HepG2 (cell line): ENCODE measurements at regions not wholly inside any gene's neighbourhood (a gene's known extent, or its start where the extent isn't known, plus 50 kb on each side); places are given as distances from the start of the nearest gene placed in this dataset.

ENCODE experiments used
- ATAC-seq: fragments of 200-7000 bp; cut with Tn5 transposase; 3 replicates; pipeline ENCODE4 v1.9.1; 2020; ENCODE audit warnings: mild to moderate bottlenecking, moderate library complexity
- BruUV-seq: library from RNA; stranded (reverse); fragments of 400-500 nt; replicated peaks from 2 replicates; lab custom pipeline; 2021; lab: Mats Ljungman, UMichigan
- CTCF ChIA-PET: fragments of 300-600 bp; formaldehyde crosslinking; extraction: SDS; loops from one replicate; lab custom pipeline; 2021; ENCODE audit warnings: low total read pairs, inconsistent platforms, low intra/inter-chr PET ratio; lab: Yijun Ruan, JAX
- POLR2A ChIA-PET: fragments of 350-600 bp; sonication (Branson Sonifier 250); formaldehyde crosslinking; loops from one replicate; lab custom pipeline; 2020; ENCODE audit warnings: antibody characterized with exemption, inconsistent platforms; lab: Yijun Ruan, JAX
- DNase-seq: peaks from one replicate; pipeline ENCODE4 v3.0.0-alpha.2; 2015; ENCODE audit warnings: low spot score
- FAIRE-seq: peaks from 3 replicates; lab custom pipeline; 2011; peaks lifted over from hg19 to GRCh38; lab: Jason Lieb, UNC
- H2AFZ ChIP-seq: one replicate; pipeline ENCODE4 v1.6.1; 2011; ENCODE audit warnings: low read length, inconsistent platforms
- H3K27ac ChIP-seq: fragments of 300-600 bp; 3 replicates; pipeline ENCODE4 v1.8.0; 2011; ENCODE audit warnings: mixed run types, mild to moderate bottlenecking, mixed read lengths, low read length, inconsistent platforms; ENCODE audit not compliant: insufficient read depth; ENCODE audit errors: extremely low read length
- H3K27me3 ChIP-seq, 2 experiments: fragments of 200-600 bp in 1 of 2; 2 replicates in 1 of 2; 3 replicates in 1 of 2; pipeline versions ENCODE4 v1.6.0 to v1.8.0; 2011; ENCODE audit warnings: low read length in 2 of 2, mild to moderate bottlenecking in 2 of 2, moderate library complexity in 2 of 2, inconsistent platforms in 1 of 2; ENCODE audit not compliant: insufficient read depth in 2 of 2, control insufficient read depth in 1 of 2
- H3K36me3 ChIP-seq, 2 experiments: fragments of 200-600 bp in 1 of 2; replicated peaks in 1 of 2; 2 replicates in 1 of 2; 3 replicates in 1 of 2; pipeline versions ENCODE4 v1.5.1 to v1.8.0; 2011; ENCODE audit warnings: low read length in 2 of 2, inconsistent platforms in 1 of 2; ENCODE audit not compliant: insufficient read depth in 2 of 2, control insufficient read depth in 1 of 2
- H3K4me1 ChIP-seq: 2 replicates; pipeline ENCODE4 v1.5.1; 2012; ENCODE audit warnings: low read length, inconsistent platforms; ENCODE audit not compliant: insufficient read depth
- H3K4me2 ChIP-seq: 2 replicates; pipeline ENCODE4 v1.6.0; 2011; ENCODE audit warnings: low read depth, low read length, inconsistent platforms
- H3K4me3 ChIP-seq, 3 experiments: fragments of 200-600 bp in 1 of 3; sonication (generic), shearing (Covaris generic) in 1 of 3; replicated peaks in 1 of 3; 2 replicates each; pipeline ENCODE4 v1.5.1; 2011 to 2016; ENCODE audit warnings: low read length in 3 of 3, inconsistent platforms in 2 of 3, low read depth in 2 of 3, mild to moderate bottlenecking in 2 of 3, control low read depth in 1 of 3, mixed read lengths in 1 of 3; ENCODE audit not compliant: insufficient read depth in 1 of 3
- H3K79me2 ChIP-seq: one replicate; pipeline ENCODE4 v1.6.1; 2011; ENCODE audit warnings: low read length, inconsistent platforms; ENCODE audit not compliant: insufficient read depth
- H3K9ac ChIP-seq: 2 replicates; pipeline ENCODE4 v1.6.0; 2011; ENCODE audit warnings: mild to moderate bottlenecking, low read depth, low read length, inconsistent platforms; ENCODE audit not compliant: insufficient read depth
- H3K9me3 ChIP-seq: 2 replicates; pipeline ENCODE4 v1.5.1; 2012; ENCODE audit warnings: mild to moderate bottlenecking, low read length
- H4K20me1 ChIP-seq: 2 replicates; pipeline ENCODE4 v1.6.0; 2011; ENCODE audit warnings: inconsistent platforms, mild to moderate bottlenecking, low read length, moderate library complexity; ENCODE audit not compliant: insufficient read depth
- EHMT2 ChIP-seq: fragments of 200-600 bp; sonication (generic); IDR thresholded peaks from 2 replicates; pipeline ENCODE4 v1.7.0; 2017; ENCODE audit warnings: antibody characterized with exemption, low read depth, low read length, borderline replicate concordance
- GPBP1L1 ChIP-seq: sonication (generic); formaldehyde crosslinking; IDR thresholded peaks from 2 replicates; pipeline ENCODE4 v1.5.0; 2020; ENCODE audit warnings: mild to moderate bottlenecking, missing genetic modification reagents
- MLLT10 ChIP-seq: sonication (generic); formaldehyde crosslinking; IDR thresholded peaks from 2 replicates; pipeline ENCODE4 v1.4.0; 2020; ENCODE audit warnings: missing genetic modification reagents
- MTF1 ChIP-seq: sonication (generic); formaldehyde crosslinking; IDR thresholded peaks from 2 replicates; pipeline ENCODE4 v1.5.0; 2020; ENCODE audit warnings: missing genetic modification reagents
- MTF2 ChIP-seq: sonication (generic); formaldehyde crosslinking; IDR thresholded peaks from 2 replicates; pipeline ENCODE4 v1.5.0; 2020; ENCODE audit warnings: missing genetic modification reagents, borderline replicate concordance
- PAF1 ChIP-seq: IDR thresholded peaks from 2 replicates; pipeline ENCODE4 v1.6.1; 2016; ENCODE audit warnings: missing genetic modification reagents, missing compliant biosample characterization
- ZMYM2 ChIP-seq: sonication (generic); formaldehyde crosslinking; IDR thresholded peaks from 2 replicates; pipeline ENCODE4 v1.8.0; 2022; ENCODE audit warnings: mild to moderate bottlenecking, missing genetic modification reagents
- ZNF256 ChIP-seq: sonication (generic); formaldehyde crosslinking; conservative IDR thresholded peaks from 2 replicates; pipeline ENCODE4 v1.4.0; 2020; ENCODE audit warnings: missing genetic modification reagents
- ZNF567 ChIP-seq: sonication (generic); formaldehyde crosslinking; IDR thresholded peaks from 2 replicates; pipeline ENCODE4 v1.8.1; 2023; ENCODE audit warnings: mild to moderate bottlenecking, missing genetic modification reagents, borderline replicate concordance
- ZNF569 ChIP-seq: sonication (generic); formaldehyde crosslinking; IDR thresholded peaks from 2 replicates; pipeline ENCODE4 v1.5.0; 2020; ENCODE audit warnings: mild to moderate bottlenecking, missing genetic modification reagents, moderate library complexity, borderline replicate concordance
- WGBS: methylation state at CpG from one replicate; pipeline ENCODE4 v1.1.6; 2017; ENCODE audit warnings: low lambda C conversion rate; 5-methylcytosine and 5-hydroxymethylcytosine counted together
- in situ Hi-C: cut with HindIII; loops from 2 replicates; pipeline ENCODE4 v1.10.0; 2017; ENCODE audit warnings: low pct_unique_long_range_greater_than_20kb; ENCODE audit not compliant: extremely low pct_ligation_motif_present
- intact Hi-C: fragments of 100-400 bp; cut with micrococcal nuclease; formaldehyde crosslinking; loops from one replicate; pipeline ENCODE4 v1.10.0; 2022; ENCODE audit not compliant: unreplicated experiment

GRCh38 chr12:46449856-46450255, 77.3 kb upstream of the SLC38A2 start:
- Histone ChIP-seq H4K20me1 (no peaks in the 10 kb centered on the region), H3K4me3 (no peak overlapping the region), H3K9ac (no peak overlapping the region), H2AFZ (no peak overlapping the region), H3K36me3 (no peaks in the 10 kb centered on the region), H3K9me3 (no peaks in the 10 kb centered on the region), H3K27ac (no peak overlapping the region), H3K4me1 (peaks cover 60% of the 10 kb centered on the region), H3K79me2 (no peaks in the 10 kb centered on the region), H3K27me3 (no peaks in the 10 kb centered on the region), H3K4me2 (no peak overlapping the region)
- ATAC-seq (no peak), FAIRE-seq (no peak), DNase-seq (no peak)
- in situ Hi-C loops (no loop called here), intact Hi-C loops (no loop called here)
- TF ChIP-seq ZNF567 = no peak
- 96% methylated on average over 2 of the region's 2 CpGs for WGBS
- ChIA-PET CTCF (no interaction called here), POLR2A (no interaction called here)
- BruUV-seq = no TSS peak

GRCh38 chr12:46449316-46449715, 76.7 kb upstream of the SLC38A2 start:
- POLR2A ChIA-PET = no interaction called here
- no peaks in the 10 kb centered on the region for H3K36me3 ChIP-seq
- no peak overlapping the region for H3K27ac ChIP-seq
- H3K4me2 ChIP-seq = no peak overlapping the region
- no peaks in the 10 kb centered on the region for H3K9me3 ChIP-seq
- H4K20me1 ChIP-seq = no peaks in the 10 kb centered on the region
- peaks cover 62% of the 10 kb centered on the region for H3K4me1 ChIP-seq
- H3K4me3 ChIP-seq = no peak overlapping the region
- CTCF ChIA-PET = no interaction called here
- no peak for FAIRE-seq
- 98% methylated on average over 4 of the region's 4 CpGs for WGBS
- in situ Hi-C loops = no loop called here
- BruUV-seq = no TSS peak
- no peak overlapping the region for H2AFZ ChIP-seq
- H3K9ac ChIP-seq = no peak overlapping the region
- no peaks in the 10 kb centered on the region for H3K79me2 ChIP-seq
- no peak for TF ChIP-seq ZMYM2
- TF ChIP-seq ZNF569 (CRISPR knock-in tag) = no peak
- TF ChIP-seq MTF1 (CRISPR knock-in tag) = no peak
- no peak for TF ChIP-seq MTF2 (CRISPR knock-in tag)
- no peak for TF ChIP-seq PAF1
- no peak for TF ChIP-seq EHMT2
- TF ChIP-seq ZNF256 (CRISPR knock-in tag) = no peak
- no peak for TF ChIP-seq GPBP1L1 (CRISPR knock-in tag)
- no peak for TF ChIP-seq MLLT10
- TF ChIP-seq, all 625 proteins: peak for 0
- ATAC-seq (no peak), DNase-seq (no peak)
- no peaks in the 10 kb centered on the region for H3K27me3 ChIP-seq
- intact Hi-C loops = no loop called here
